ENCODE measurements at regions not wholly inside any gene's neighbourhood (a gene's known extent, or its start where the extent isn't known, plus 50 kb on each side); places are given as distances from the start of the nearest gene placed in this dataset.
"Not testable (repeated sequence)": the region's sequence is repeated elsewhere in the genome, so short reads cannot be mapped to it uniquely, and the experiment has no call there.

DNA sequence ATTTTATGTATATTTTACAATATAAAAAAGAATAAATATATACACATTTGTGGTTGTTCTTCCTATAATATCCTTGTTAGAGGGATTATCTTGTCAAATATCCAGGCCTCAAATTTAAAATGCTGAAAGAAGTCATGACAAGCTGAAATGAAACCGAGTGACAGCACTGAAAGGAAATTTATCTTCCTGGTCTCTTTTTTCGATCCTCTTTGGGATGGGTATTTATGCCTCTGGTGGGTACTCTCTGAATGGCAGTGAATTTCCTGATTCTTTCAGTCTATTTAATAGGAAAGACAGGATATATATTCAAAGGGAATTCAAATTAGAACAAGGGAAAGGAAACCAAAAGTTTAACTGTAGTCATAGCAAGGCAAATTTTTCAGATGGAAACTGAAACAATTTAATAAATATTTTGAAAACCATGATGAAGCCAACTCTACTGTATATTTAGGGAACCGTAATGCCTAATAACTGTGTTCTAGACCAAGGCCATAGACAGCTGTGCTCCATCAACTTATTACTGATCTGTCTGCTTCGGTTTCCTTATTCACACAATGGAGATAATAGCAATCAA lies 97.9 kb downstream of the DLEU7 start:
- DNase-seq, result no peak

GRCh38 chr13:50747737-50748350 lies 95.6 kb downstream of the DLEU7 start:
- no peak for DNase-seq

DNA sequence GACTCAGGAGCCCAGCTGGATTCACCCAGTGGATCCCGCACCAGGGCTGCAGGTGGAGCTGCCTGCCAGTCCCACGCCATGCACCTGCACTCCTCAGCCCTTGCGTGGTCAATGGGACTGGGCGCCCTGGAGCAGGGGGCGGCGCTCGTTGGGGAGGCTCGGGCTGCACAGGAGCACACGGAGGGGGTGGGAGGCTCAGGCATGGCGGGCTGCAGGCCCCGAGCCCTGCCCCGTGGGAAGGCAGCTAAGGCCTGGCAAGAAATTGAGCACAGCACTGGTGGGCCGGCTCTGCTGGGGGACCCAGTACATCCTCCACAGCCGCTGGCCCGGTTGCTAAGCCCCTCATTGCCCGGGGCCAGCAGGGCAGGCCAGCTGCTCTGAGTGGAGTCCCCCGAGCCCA lies 90.3 kb downstream of the DLEU7 start:
- not testable (repeated sequence) for DNase-seq

GRCh38 chr13:50755862-50756685 lies 87.4 kb downstream of the DLEU7 start:
- DNase-seq, result not testable (repeated sequence)

- DNase-seq, result no peak
Observed at GRCh38 chr13:50757008-50757407, 86.5 kb downstream of the DLEU7 start.

DNA sequence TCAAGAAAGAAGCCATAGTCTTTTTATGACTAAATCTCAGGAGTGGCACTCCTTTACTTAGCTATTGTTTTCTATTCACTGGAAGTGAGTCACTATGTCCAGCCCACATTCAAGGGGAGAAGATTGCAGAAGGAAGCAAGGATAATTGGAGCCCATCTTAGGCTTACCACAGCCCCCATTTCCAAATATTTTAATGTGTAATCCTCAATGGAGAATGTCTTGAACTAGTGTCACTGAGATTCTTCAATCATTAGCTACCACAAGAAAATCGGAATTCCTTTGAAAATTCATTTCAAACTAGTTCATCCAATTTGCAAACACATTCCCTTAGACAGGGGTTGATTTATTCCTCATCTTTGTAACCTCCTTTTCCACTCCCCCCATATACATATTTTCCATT lies 84.7 kb downstream of the DLEU7 start:
- DNase-seq, result no peak

DNA sequence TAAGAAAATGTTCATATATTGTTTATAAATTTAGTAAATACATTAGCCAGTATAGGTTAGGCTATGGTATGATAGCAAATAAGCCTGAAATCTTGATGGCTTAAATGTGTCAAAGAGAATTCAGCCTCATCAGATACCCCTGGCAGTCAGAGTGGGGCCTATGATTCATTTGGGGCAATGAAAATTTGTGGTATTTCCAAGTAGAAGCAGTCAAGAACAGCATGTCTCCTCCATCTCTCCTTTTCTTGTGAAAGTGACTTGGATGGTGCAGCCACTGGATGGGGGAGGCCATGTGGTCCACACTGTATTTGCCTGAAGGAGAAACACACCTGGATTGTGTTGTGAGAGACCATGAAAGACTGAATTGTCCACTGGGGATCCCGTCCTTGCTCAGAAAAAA lies 82.7 kb downstream of the DLEU7 start:
- no peak for DNase-seq

DNA sequence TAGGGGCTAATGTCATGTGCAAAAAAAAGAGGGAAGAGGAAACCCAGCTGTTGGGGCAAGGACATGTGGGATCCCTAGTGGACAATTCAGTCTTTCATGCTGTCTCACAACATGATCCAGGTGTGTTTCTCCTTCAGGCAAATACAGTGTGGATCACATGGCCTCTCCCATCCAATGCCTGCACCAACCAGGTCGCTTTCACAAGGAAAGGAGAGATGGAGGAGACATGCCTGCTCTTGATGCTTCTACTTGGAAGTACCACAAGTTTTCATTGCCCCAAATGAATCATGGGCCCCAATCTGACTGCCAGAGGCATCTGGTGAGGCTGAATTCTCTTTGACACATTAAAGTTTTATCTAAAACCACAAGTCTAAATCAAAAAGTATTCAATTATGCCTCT lies 82.1 kb downstream of the DLEU7 start:
- no peak for DNase-seq

DNA sequence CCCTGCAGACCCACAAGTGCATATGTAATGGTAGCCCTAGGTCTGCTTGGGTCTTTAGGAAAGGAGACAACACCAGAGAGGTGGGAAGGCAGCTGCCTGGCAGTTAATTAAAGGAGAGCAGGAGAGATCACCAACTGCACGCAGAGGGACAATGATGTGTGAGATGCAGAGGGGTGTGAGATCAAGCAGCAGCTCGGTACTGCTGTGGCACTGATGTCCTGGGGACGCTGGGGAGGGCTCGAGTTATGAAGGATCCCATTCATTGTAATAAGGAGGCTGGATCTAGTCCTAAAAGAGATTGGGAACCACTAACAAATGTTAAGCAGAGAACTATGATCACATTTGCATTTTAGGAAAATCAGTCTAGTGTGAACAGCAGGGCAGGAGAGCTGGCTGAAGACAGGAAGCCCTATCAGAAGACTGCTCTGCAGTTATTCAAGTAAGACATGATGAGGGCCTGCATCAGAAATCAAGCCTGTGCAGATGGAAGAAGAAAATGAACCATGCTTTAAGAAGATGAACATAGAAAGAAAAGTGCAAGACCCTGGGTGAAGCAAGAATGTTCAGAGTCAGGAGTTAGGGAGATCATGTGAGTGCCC lies 80.4 kb downstream of the DLEU7 start:
- no peak for DNase-seq

- DNase-seq, result no peak
Observed at GRCh38 chr13:50766013-50766412, 77.5 kb downstream of the DLEU7 start.

DNA sequence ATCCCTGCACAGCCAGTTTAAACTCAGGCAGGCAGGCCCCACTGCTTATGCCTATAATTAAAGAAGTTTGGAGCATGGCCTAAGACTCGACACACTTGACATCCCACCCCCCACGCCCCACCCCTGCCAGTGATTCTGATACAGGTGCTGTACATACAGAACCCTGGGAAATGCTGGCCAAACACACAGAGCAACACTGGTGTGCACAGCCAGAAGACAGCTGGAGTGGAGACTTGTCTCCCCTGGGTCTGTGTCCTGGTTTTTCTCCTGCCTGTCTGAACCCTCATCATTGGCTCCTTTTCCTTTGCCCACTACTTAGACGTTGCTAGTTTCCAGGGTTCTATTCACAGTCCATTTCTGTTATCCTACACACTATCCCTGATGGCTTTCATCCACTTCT lies 76.8 kb downstream of the DLEU7 start:
- no peak for DNase-seq

GRCh38 chr13:50772881-50773280 lies 70.6 kb downstream of the DLEU7 start:
- DNase-seq, result not testable (repeated sequence)
